ENCODE measurements at regions not wholly inside any gene's neighbourhood (a gene's known extent, or its start where the extent isn't known, plus 50 kb on each side); places are given as distances from the start of the nearest gene placed in this dataset.

- ChIA-PET POLR2A (no interaction called here), CTCF (no interaction called here)
- no peaks in the 10 kb centered on the region for H3K9me3 Mint-ChIP-seq
- TF ChIP-seq SMAD4 (CRISPR knock-in tag; IDR thresholded peaks at IDR 0.05): no peak
- no peak for TF ChIP-seq TCF7 (CRISPR knock-in tag; IDR thresholded peaks at IDR 0.05; ENCODE audit: low read depth)
- TF ChIP-seq FOXK1 (CRISPR knock-in tag; IDR thresholded peaks at IDR 0.05): no peak
- TF ChIP-seq CREB1 (CRISPR knock-in tag; IDR thresholded peaks at IDR 0.05): no peak
- TF ChIP-seq MAX (CRISPR knock-in tag; IDR thresholded peaks at IDR 0.05): no peak
- TF ChIP-seq HMGA2 (CRISPR knock-in tag; IDR thresholded peaks at IDR 0.05): no peak
- no peak for TF ChIP-seq PRDM15 (CRISPR knock-in tag; IDR thresholded peaks at IDR 0.05)
- no peak for TF ChIP-seq STAT6 (CRISPR knock-in tag; conservative IDR thresholded peaks at IDR 0.05; ENCODE audit: low read depth)
- TF ChIP-seq ATF3 (CRISPR knock-in tag; conservative IDR thresholded peaks at IDR 0.05): no peak
- TF ChIP-seq ZNF219 (CRISPR knock-in tag; IDR thresholded peaks at IDR 0.05; ENCODE audit: borderline replicate concordance): no peak
- TF ChIP-seq GRHL2 (CRISPR knock-in tag; IDR thresholded peaks at IDR 0.05; ENCODE audit: insufficient replicate concordance, severe bottlenecking): no peak
- TF ChIP-seq EMX1 (CRISPR knock-in tag; IDR thresholded peaks at IDR 0.05): no peak
- no peak for TF ChIP-seq ATF6 (CRISPR knock-in tag; IDR thresholded peaks at IDR 0.05)
- no peak for TF ChIP-seq IRF2 (CRISPR knock-in tag; IDR thresholded peaks at IDR 0.05; ENCODE audit: borderline replicate concordance, low read depth)
- TF ChIP-seq CREM (CRISPR knock-in tag; IDR thresholded peaks at IDR 0.05): no peak
- H3K4me1 Mint-ChIP-seq: no peaks in the 10 kb centered on the region
- no peak for ATAC-seq
- no peaks in the 10 kb centered on the region for H3K36me3 Mint-ChIP-seq
- DNase-seq (ENCODE audit: low spot score): no peak
- no peak overlapping the region for H3K4me3 Mint-ChIP-seq
- no peaks in the 10 kb centered on the region for H3K27me3 Mint-ChIP-seq (ENCODE audit: low read depth)
- H3K27ac Mint-ChIP-seq: no peak overlapping the region
Measured at GRCh38 chr6:168145747-168146596, 67.0 kb upstream of the FRMD1 start.

GRCh38 chr6:168139121-168139520 is 60.1 kb upstream of the FRMD1 start:
- Mint-ChIP-seq H3K36me3 (no peaks in the 10 kb centered on the region), H3K4me3 (no peak overlapping the region), H3K9me3 (no peaks in the 10 kb centered on the region), H3K27me3 (ENCODE audit: low read depth) (no peaks in the 10 kb centered on the region), H3K27ac (no peak overlapping the region), H3K4me1 (no peaks in the 10 kb centered on the region)
- ATAC-seq (no peak), DNase-seq (ENCODE audit: low spot score) (no peak)
- CTCF ChIA-PET: interaction anchor here (1.1 kb wide), 1 partner anchor 21 kb away, joined by 3 read pairs; no protein-coding TSS in a partner anchor
- POLR2A ChIA-PET: no interaction called here
- TF ChIP-seq ZNF423 (CRISPR knock-in tag; IDR thresholded peaks at IDR 0.05): no peak
- TF ChIP-seq ZBTB43 (CRISPR knock-in tag; IDR thresholded peaks at IDR 0.05): no peak
- no peak for TF ChIP-seq ZNF425 (CRISPR knock-in tag; conservative IDR thresholded peaks at IDR 0.05)
- TF ChIP-seq ETV6 (CRISPR knock-in tag; IDR thresholded peaks at IDR 0.05): no peak
- no peak for TF ChIP-seq MLX (CRISPR knock-in tag; IDR thresholded peaks at IDR 0.05)
